CD4-positive, alpha-beta memory T cell (primary cell): ENCODE measurements at regions not wholly inside any gene's neighbourhood (a gene's known extent, or its start where the extent isn't known, plus 50 kb on each side); places are given as distances from the start of the nearest gene placed in this dataset.
"Not testable (repeated sequence)": the region's sequence is repeated elsewhere in the genome, so short reads cannot be mapped to it uniquely, and the experiment has no call there.

Experiments used
- CTCF ChIA-PET: fragments of 350-600 bp; sonication (Branson Sonifier 250); formaldehyde crosslinking; loops from one replicate; lab custom pipeline; 2021; ENCODE audit warnings: inconsistent platforms; ENCODE audit not compliant: partially characterized antibody; lab: Charles Lee
- POLR2A ChIA-PET: fragments of 350-600 bp; sonication (Branson Sonifier 250); formaldehyde crosslinking; loops from one replicate; lab custom pipeline; 2021; ENCODE audit not compliant: partially characterized antibody; lab: Charles Lee
- DNase-seq, 5 donors: peaks; one replicate each; pipeline versions ENCODE4 v3.0.0 to v3.0.0-alpha.2; 2020 to 2022; ENCODE audit warnings: mixed read lengths in 1 of 5
- H3K27ac ChIP-seq: one replicate; pipeline ENCODE4 v1.7.0; 2013; ENCODE audit warnings: low read depth, low read length
- H3K27me3 ChIP-seq: 2 replicates; pipeline ENCODE4 v1.7.0; 2013; ENCODE audit warnings: mild to moderate bottlenecking, low read length, moderate library complexity; ENCODE audit not compliant: insufficient read depth
- H3K36me3 ChIP-seq: 2 replicates; pipeline ENCODE4 v1.7.0; 2013; ENCODE audit warnings: mild to moderate bottlenecking, low read length, moderate library complexity; ENCODE audit not compliant: insufficient read depth
- H3K4me1 ChIP-seq: 2 replicates; pipeline ENCODE4 v1.7.0; 2013; ENCODE audit warnings: mild to moderate bottlenecking, low read length, moderate library complexity; ENCODE audit not compliant: insufficient read depth
- H3K4me3 ChIP-seq, 2 donors: one replicate each; pipeline ENCODE4 v1.7.0; 2013; ENCODE audit warnings: low read length in 2 of 2, mild to moderate bottlenecking in 1 of 2
- H3K9me3 ChIP-seq, 2 donors: one replicate each; pipeline ENCODE4 v1.7.0; 2013; ENCODE audit warnings: low read length in 2 of 2, control low read depth in 1 of 2; ENCODE audit not compliant: control insufficient read depth in 1 of 2
- H3K27ac Mint-ChIP-seq, 7 donors: one replicate each; pipeline ENCODE4 v1.8.0; 2020 to 2021; ENCODE audit warnings: mixed read lengths in 7 of 7, mild to moderate bottlenecking in 6 of 7, inconsistent platforms in 3 of 7, moderate library complexity in 3 of 7
- H3K27me3 Mint-ChIP-seq, 2 donors: one replicate each; pipeline ENCODE4 v1.8.0; 2020 to 2021; ENCODE audit warnings: mixed read lengths in 2 of 2
- H3K36me3 Mint-ChIP-seq, 2 donors: one replicate each; pipeline ENCODE4 v1.8.0; 2020 to 2021; ENCODE audit warnings: mixed read lengths in 2 of 2, inconsistent platforms in 1 of 2, mild to moderate bottlenecking in 1 of 2
- H3K4me1 Mint-ChIP-seq, 4 donors: one replicate each; pipeline ENCODE4 v1.8.0; 2020 to 2021; ENCODE audit warnings: mixed read lengths in 4 of 4, mild to moderate bottlenecking in 1 of 4
- H3K4me3 Mint-ChIP-seq, 8 donors: one replicate each; pipeline ENCODE4 v1.8.0; 2020 to 2021; ENCODE audit warnings: mixed read lengths in 8 of 8, mild to moderate bottlenecking in 7 of 8, moderate library complexity in 6 of 8, inconsistent platforms in 3 of 8
- H3K9me3 Mint-ChIP-seq, 8 donors: one replicate each; pipeline ENCODE4 v1.8.0; 2020 to 2021; ENCODE audit warnings: mixed read lengths in 8 of 8, mild to moderate bottlenecking in 5 of 8, inconsistent platforms in 3 of 8, moderate library complexity in 1 of 8
- intact Hi-C: fragments of 100-400 bp; cut with micrococcal nuclease; formaldehyde crosslinking; loops from one replicate; pipeline ENCODE4 v1.15.1; 2023

- ChIA-PET POLR2A (no interaction called here), CTCF (no interaction called here)
- H3K4me1 Mint-ChIP-seq: no peaks in the 10 kb centered on the region
These were observed 109.1 kb upstream of the SPATA12 start for GRCh38 chr3:56951366-56951765.

GRCh38 chr3:56945378-56945777 is 115.1 kb upstream of the SPATA12 start:
- intact Hi-C loops, H3K36me3 Mint-ChIP-seq, H3K9me3 ChIP-seq, H3K4me3 ChIP-seq, H3K27me3 ChIP-seq, H3K27ac ChIP-seq, H3K36me3 ChIP-seq, H3K27me3 Mint-ChIP-seq: not testable (repeated sequence)
- H3K4me3 Mint-ChIP-seq: peak overlapping the region in 3 of 8 donors; percentile 10 to 36 (median 21)
- H3K27ac Mint-ChIP-seq: peak overlapping the region in 2 of 7 donors; percentile 32 to 36
- H3K4me1 Mint-ChIP-seq: peaks cover 17 to 35% (median 23%) of the 10 kb centered on the region in 4 donors
- ChIA-PET CTCF (interaction anchor here (0.8 to 1.6 kb wide), 3 partner anchors 28 to 145 kb away, joined by 3 to 4 read pairs (median 3); no protein-coding TSS in a partner anchor), POLR2A (interaction anchor here (1.1 to 3.9 kb wide), 4 partner anchors 18 to 29 kb away, joined by 3 to 29 read pairs (median 4); no protein-coding TSS in a partner anchor)
- peak in 2 of 5 donors; percentile 17 to 24 for DNase-seq
- H3K4me1 ChIP-seq: peaks cover 24% of the 10 kb centered on the region
- H3K9me3 Mint-ChIP-seq: peaks cover 0 to 27% (median 17%) of the 10 kb centered on the region in 8 donors

More at GRCh38 chr3:56951366-56951765, 109.1 kb upstream of the SPATA12 start:
- no peak overlapping the region for H3K27ac Mint-ChIP-seq
- Histone ChIP-seq H3K27ac (no peak overlapping the region), H3K4me1 (no peaks in the 10 kb centered on the region), H3K9me3 (no peaks in the 10 kb centered on the region), H3K4me3 (no peak overlapping the region), H3K27me3 (no peaks in the 10 kb centered on the region), H3K36me3 (no peaks in the 10 kb centered on the region)
- H3K9me3 Mint-ChIP-seq: peaks cover 0 to 13% (median 8%) of the 10 kb centered on the region in 8 donors
- no peak overlapping the region for H3K4me3 Mint-ChIP-seq
- intact Hi-C loops: no loop called here
- H3K27me3 Mint-ChIP-seq: no peaks in the 10 kb centered on the region
- no peak for DNase-seq
- peaks cover 2 to 3% of the 10 kb centered on the region in 2 donors for H3K36me3 Mint-ChIP-seq

- Histone ChIP-seq H3K4me3 (no peak overlapping the region), H3K27ac (no peak overlapping the region), H3K9me3 (no peaks in the 10 kb centered on the region), H3K36me3 (no peaks in the 10 kb centered on the region), H3K4me1 (peaks cover 24% of the 10 kb centered on the region), H3K27me3 (no peaks in the 10 kb centered on the region)
- intact Hi-C loops: no loop called here
- H3K36me3 Mint-ChIP-seq: peaks cover 5 to 9% of the 10 kb centered on the region in 2 donors
- peaks cover 17 to 35% (median 23%) of the 10 kb centered on the region in 4 donors for H3K4me1 Mint-ChIP-seq
- H3K27me3 Mint-ChIP-seq: no peaks in the 10 kb centered on the region
- H3K9me3 Mint-ChIP-seq: peaks cover 0 to 27% (median 17%) of the 10 kb centered on the region in 8 donors
- H3K27ac Mint-ChIP-seq: peak overlapping the region; percentile 33 to 93 (median 72)
- peak overlapping the region; percentile 2 to 82 (median 68) for H3K4me3 Mint-ChIP-seq
- ChIA-PET POLR2A (interaction anchor here (0.9 to 3.9 kb wide), 9 partner anchors 11 to 160 kb away, joined by 3 to 29 read pairs (median 3); partner anchors contain the start of gene ARHGEF3), CTCF (interaction anchor here (1.0 to 1.7 kb wide), 9 partner anchors 10 to 240 kb away, joined by 3 to 5 read pairs (median 3); no protein-coding TSS in a partner anchor)
- DNase-seq: no peak
These were observed 117.9 kb upstream of the SPATA12 start for GRCh38 chr3:56942523-56942922.

GRCh38 chr3:56940976-56941375 is 119.5 kb upstream of the SPATA12 start:
- Mint-ChIP-seq H3K9me3 (peaks cover 0 to 14% (median 7%) of the 10 kb centered on the region in 8 donors), H3K27me3 (no peaks in the 10 kb centered on the region), H3K4me1 (peaks cover 17 to 32% (median 23%) of the 10 kb centered on the region in 4 donors), H3K4me3 (no peak overlapping the region), H3K27ac (peak overlapping the region in 1 of 7 donors; percentile 17), H3K36me3 (peaks cover 2 to 3% of the 10 kb centered on the region in 2 donors)
- DNase-seq: no peak
- POLR2A ChIA-PET: no interaction called here
- Histone ChIP-seq H3K27ac (no peak overlapping the region), H3K4me3 (no peak overlapping the region), H3K4me1 (peaks cover 24% of the 10 kb centered on the region), H3K9me3 (no peaks in the 10 kb centered on the region), H3K27me3 (no peaks in the 10 kb centered on the region), H3K36me3 (no peaks in the 10 kb centered on the region)
- CTCF ChIA-PET: interaction anchor here (1.2 kb wide), 1 partner anchor 142 kb away, joined by 7 read pairs; no protein-coding TSS in a partner anchor
- intact Hi-C loops: no loop called here

- H3K27me3 ChIP-seq: no peaks in the 10 kb centered on the region
- Mint-ChIP-seq H3K27ac (peak overlapping the region in 2 of 7 donors; percentile 7 to 37), H3K27me3 (no peaks in the 10 kb centered on the region), H3K9me3 (peaks cover 0 to 10% (median 5%) of the 10 kb centered on the region in 8 donors), H3K4me3 (no peak overlapping the region), H3K36me3 (peaks cover 2 to 3% of the 10 kb centered on the region in 2 donors), H3K4me1 (peaks cover 20 to 26% (median 23%) of the 10 kb centered on the region in 4 donors)
- no peaks in the 10 kb centered on the region for H3K9me3 ChIP-seq
- POLR2A ChIA-PET: interaction anchor here (1.0 kb wide), 1 partner anchor 25 kb away, joined by 3 read pairs; no protein-coding TSS in a partner anchor
- no peak for DNase-seq
- H3K4me3 ChIP-seq: no peak overlapping the region
- peaks cover 22% of the 10 kb centered on the region for H3K4me1 ChIP-seq
- H3K36me3 ChIP-seq: no peaks in the 10 kb centered on the region
- no peak overlapping the region for H3K27ac ChIP-seq
- intact Hi-C loops: no loop called here
- CTCF ChIA-PET: interaction anchor here (1.2 kb wide), 1 partner anchor 141 kb away, joined by 7 read pairs; no protein-coding TSS in a partner anchor
These were observed 120.1 kb upstream of the SPATA12 start for GRCh38 chr3:56940321-56940720.

- H3K4me1 Mint-ChIP-seq: peaks cover 16 to 26% (median 19%) of the 10 kb centered on the region in 4 donors
- peaks cover 19% of the 10 kb centered on the region for H3K4me1 ChIP-seq
- H3K27me3 ChIP-seq: no peaks in the 10 kb centered on the region
- peaks cover 0 to 3% of the 10 kb centered on the region in 2 donors for H3K36me3 Mint-ChIP-seq
- no peaks in the 10 kb centered on the region for H3K36me3 ChIP-seq
- no peaks in the 10 kb centered on the region for H3K27me3 Mint-ChIP-seq
- peak overlapping the region in 1 of 7 donors; percentile 15 for H3K27ac Mint-ChIP-seq
- H3K4me3 Mint-ChIP-seq: no peak overlapping the region
- DNase-seq: no peak
- POLR2A ChIA-PET: interaction anchor here (1.0 kb wide), 1 partner anchor 24 kb away, joined by 3 read pairs; no protein-coding TSS in a partner anchor
- H3K27ac ChIP-seq: no peak overlapping the region
- no peaks in the 10 kb centered on the region for H3K9me3 ChIP-seq
- CTCF ChIA-PET: interaction anchor here (1.2 kb wide), 1 partner anchor 140 kb away, joined by 7 read pairs; no protein-coding TSS in a partner anchor
- H3K4me3 ChIP-seq: no peak overlapping the region
- intact Hi-C loops: no loop called here
- peaks cover 0 to 5% (median 2%) of the 10 kb centered on the region in 8 donors for H3K9me3 Mint-ChIP-seq
These were observed 120.6 kb upstream of the SPATA12 start for GRCh38 chr3:56939834-56940233.

- H3K4me3 Mint-ChIP-seq: no peak overlapping the region
- Histone ChIP-seq H3K27me3 (no peaks in the 10 kb centered on the region), H3K4me3 (no peak overlapping the region), H3K36me3 (no peaks in the 10 kb centered on the region), H3K9me3 (no peaks in the 10 kb centered on the region), H3K4me1 (peaks cover 18% of the 10 kb centered on the region), H3K27ac (no peak overlapping the region)
- ChIA-PET POLR2A (no interaction called here), CTCF (no interaction called here)
- H3K36me3 Mint-ChIP-seq: peaks cover 0 to 4% of the 10 kb centered on the region in 2 donors
- H3K27me3 Mint-ChIP-seq: no peaks in the 10 kb centered on the region
- peaks cover 12 to 24% (median 15%) of the 10 kb centered on the region in 4 donors for H3K4me1 Mint-ChIP-seq
- H3K9me3 Mint-ChIP-seq: peaks cover 0 to 6% (median 5%) of the 10 kb centered on the region in 8 donors
- no peak for DNase-seq
- intact Hi-C loops: no loop called here
- H3K27ac Mint-ChIP-seq: no peak overlapping the region
These were observed 121.9 kb upstream of the SPATA12 start for GRCh38 chr3:56938530-56938929.
